Kidney epithelial cell (primary cell): ENCODE measurements at regions not wholly inside any gene's neighbourhood (a gene's known extent, or its start where the extent isn't known, plus 50 kb on each side); places are given as distances from the start of the nearest gene placed in this dataset.

Source experiments
- DNase-seq: peaks from one replicate; pipeline ENCODE4 v3.0.0-alpha.2; 2010; ENCODE audit warnings: low read depth
- H3K27me3 ChIP-seq: 2 replicates; pipeline ENCODE4 v1.6.0; 2011; ENCODE audit warnings: low read length; ENCODE audit not compliant: control insufficient read depth, insufficient read depth
- H3K36me3 ChIP-seq: 2 replicates; pipeline ENCODE4 v1.5.1; 2011; ENCODE audit warnings: low read length; ENCODE audit not compliant: control insufficient read depth, insufficient read depth
- H3K4me3 ChIP-seq: 2 replicates; pipeline ENCODE4 v1.5.1; 2011; ENCODE audit warnings: low read depth, mild to moderate bottlenecking, control low read depth, low read length
- TF ChIP-seq, protein P1 (sequence below): IDR thresholded peaks from 2 replicates; pipeline ENCODE4 v1.5.1; 2011; ENCODE audit warnings: mild to moderate bottlenecking, moderate library complexity, low read length, control low read depth, inconsistent platforms; ENCODE audit not compliant: insufficient read depth, poor library complexity, severe bottlenecking

DNA sequence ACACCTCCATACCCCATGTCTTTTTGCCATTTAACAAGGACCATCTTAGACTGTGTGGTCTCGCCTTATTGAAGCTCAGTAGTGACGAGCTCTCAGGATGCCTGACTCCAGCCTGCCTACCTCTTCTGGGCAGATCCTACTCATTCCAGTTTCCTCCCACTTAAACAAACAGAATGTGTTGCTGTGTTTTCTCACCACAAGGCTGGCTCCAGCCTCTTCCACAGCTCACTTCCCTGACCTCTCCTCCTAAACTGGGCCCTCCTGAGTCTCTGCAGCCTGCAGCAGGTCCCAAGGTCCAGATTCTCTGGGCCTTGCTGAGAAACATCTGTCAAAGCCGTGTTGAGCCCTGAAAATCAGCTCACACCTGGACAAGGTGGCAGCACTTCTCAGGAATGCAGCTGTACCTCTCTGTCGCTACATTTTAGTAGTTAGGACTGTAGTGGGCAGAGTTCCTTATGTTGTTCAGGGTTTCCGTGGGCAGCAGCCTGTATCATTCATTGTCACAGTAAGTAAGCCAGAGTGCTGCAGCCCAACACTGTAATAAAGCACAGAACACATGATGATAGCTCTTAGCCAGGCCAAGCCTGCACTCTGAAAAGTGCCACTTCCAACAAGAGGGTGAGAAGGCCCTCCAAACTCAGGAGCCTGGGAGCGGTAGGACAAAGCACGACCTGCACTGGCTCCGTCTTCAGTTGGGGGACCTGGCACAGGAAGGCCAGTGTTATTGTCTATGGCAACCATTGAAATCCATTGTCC is 68.5 kb downstream of the NKX2-1 start:
- Histone ChIP-seq H3K27me3 (no peaks in the 10 kb centered on the region), H3K36me3 (no peaks in the 10 kb centered on the region), H3K4me3 (no peak overlapping the region)
- TF ChIP-seq, protein P1, sequence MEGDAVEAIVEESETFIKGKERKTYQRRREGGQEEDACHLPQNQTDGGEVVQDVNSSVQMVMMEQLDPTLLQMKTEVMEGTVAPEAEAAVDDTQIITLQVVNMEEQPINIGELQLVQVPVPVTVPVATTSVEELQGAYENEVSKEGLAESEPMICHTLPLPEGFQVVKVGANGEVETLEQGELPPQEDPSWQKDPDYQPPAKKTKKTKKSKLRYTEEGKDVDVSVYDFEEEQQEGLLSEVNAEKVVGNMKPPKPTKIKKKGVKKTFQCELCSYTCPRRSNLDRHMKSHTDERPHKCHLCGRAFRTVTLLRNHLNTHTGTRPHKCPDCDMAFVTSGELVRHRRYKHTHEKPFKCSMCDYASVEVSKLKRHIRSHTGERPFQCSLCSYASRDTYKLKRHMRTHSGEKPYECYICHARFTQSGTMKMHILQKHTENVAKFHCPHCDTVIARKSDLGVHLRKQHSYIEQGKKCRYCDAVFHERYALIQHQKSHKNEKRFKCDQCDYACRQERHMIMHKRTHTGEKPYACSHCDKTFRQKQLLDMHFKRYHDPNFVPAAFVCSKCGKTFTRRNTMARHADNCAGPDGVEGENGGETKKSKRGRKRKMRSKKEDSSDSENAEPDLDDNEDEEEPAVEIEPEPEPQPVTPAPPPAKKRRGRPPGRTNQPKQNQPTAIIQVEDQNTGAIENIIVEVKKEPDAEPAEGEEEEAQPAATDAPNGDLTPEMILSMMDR: no peak
- no peak for DNase-seq

DNA sequence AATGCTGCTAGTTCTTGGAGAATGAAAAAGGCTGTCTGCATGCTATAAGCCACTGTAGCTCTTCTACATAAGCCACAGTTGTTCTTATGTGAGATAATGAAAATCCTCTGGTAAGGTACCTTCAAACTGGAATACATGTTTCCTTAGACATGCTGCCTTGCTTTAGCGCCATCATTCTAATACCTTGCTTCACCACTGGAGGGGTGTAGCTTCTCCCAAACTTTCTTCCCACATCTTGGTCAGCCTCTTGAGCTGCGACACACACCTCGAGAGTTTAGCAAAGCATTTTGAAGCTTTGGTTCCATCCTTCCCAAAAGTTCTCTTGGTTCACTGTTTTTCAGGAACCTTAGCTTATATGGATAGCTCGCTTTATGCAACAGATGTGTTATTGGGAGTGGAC is 69.5 kb downstream of the NKX2-1 start:
- DNase-seq: no peak
- no peaks in the 10 kb centered on the region for H3K36me3 ChIP-seq
- TF ChIP-seq, protein P1: no peak

DNA sequence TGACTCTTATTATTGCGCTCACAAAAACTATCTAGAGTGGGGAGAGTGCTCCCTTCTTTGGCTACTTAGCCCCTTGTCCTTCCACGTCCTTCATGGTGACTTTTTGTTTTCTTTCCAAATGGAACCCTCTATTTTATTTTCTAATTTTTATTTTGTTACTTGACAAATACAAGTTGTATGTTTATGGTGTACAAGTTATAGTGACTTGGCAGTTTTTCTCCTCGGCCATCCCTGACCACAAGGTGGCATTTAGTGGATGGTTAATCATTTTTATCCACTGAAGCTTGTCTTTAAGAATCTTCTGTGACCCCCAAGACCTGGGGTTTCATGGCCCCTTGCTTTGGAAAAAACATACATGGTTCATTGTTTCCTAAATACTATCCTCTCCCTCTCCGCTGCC is 70.1 kb downstream of the NKX2-1 start:
- Histone ChIP-seq H3K4me3 (no peak overlapping the region), H3K36me3 (no peaks in the 10 kb centered on the region), H3K27me3 (no peaks in the 10 kb centered on the region)
- no peak for DNase-seq
- TF ChIP-seq, protein P1: no peak

More for the DNA sequence above, 69.5 kb downstream of the NKX2-1 start:
- Histone ChIP-seq H3K27me3 (no peaks in the 10 kb centered on the region), H3K4me3 (no peak overlapping the region)

DNA sequence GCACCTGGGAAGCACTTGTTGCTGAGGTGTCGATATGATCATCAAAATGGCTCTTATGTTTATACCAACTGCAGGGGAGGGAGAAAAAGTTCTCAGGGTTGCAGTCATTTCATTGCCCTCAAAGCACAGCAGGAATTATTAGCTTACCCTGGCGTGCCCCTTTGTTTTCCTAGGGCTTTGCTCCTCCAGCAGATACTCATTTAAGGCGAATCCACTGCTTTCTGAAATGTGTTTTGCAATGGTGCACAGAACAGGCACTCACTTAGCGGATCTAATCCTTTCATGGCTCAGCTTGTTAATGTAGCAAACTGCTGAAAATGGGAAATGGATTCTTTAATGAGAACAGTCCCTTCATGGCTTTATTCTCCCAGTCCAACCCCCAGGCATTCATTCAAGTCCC is 76.7 kb downstream of the NKX2-1 start:
- DNase-seq: no peak
- peaks cover 6% of the 10 kb centered on the region for H3K27me3 ChIP-seq
- no peak overlapping the region for H3K4me3 ChIP-seq
- no peaks in the 10 kb centered on the region for H3K36me3 ChIP-seq
- TF ChIP-seq, protein P1: no peak

DNA sequence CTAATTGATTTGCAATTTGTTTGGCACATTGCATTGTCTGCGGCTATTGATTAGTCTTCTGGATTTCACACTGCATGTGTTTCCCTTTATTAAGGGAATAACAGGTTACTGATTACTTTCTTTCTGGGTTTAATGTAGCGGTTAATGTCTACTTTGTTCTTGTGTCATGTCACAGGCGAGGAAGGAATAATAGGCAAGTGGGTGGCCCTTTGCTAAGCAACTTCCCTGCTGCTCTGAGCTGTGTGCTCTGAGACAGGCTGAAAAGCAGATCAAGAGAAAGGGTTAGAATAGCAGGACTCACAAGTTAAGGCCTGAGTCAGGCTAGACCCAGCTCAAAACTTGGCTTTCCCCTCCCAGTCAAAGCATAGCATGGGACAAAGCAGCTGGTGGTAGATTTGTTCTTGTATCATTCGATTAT is 77.2 kb downstream of the NKX2-1 start:
- H3K4me3 ChIP-seq: no peak overlapping the region
- peaks cover 6% of the 10 kb centered on the region for H3K27me3 ChIP-seq

More for the DNA sequence above, 77.2 kb downstream of the NKX2-1 start:
- no peak for DNase-seq
- H3K36me3 ChIP-seq: no peaks in the 10 kb centered on the region
- TF ChIP-seq, protein P1: no peak
